ENCODE measurements at regions not wholly inside any gene's neighbourhood (a gene's known extent, or its start where the extent isn't known, plus 50 kb on each side); places are given as distances from the start of the nearest gene placed in this dataset.

DNA sequence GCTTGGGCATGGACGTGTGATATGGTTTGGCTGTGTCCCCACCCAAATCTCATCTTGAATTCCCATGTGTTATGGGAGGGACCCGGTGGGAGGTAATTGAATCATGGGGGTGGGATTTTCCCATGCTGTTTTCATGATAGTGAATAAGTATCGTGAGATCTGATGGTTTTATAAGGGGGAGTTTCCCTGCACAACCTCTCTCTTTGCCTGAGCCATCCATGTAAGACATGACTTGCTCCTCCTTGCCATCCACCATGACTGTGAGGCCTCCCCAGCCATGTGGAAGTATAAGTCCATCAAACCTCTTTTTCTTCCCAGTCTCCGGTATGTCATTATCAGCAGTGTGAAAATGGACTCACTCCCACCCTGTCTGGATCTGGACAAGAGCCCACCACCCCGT, 393.4 kb downstream of the SEC14L1 start:
- TF ChIP-seq TCF7 (IDR thresholded peaks at IDR 0.05; ENCODE audit: low read depth) (no peak), ZNF18 (CRISPR knock-in tag; IDR thresholded peaks at IDR 0.05; ENCODE audit: insufficient replicate concordance) (no peak), NFKBIZ (CRISPR knock-in tag; IDR thresholded peaks at IDR 0.05) (no peak), REXO4 (CRISPR knock-in tag; IDR thresholded peaks at IDR 0.05; ENCODE audit: borderline replicate concordance) (no peak), TRAFD1 (CRISPR knock-in tag; IDR thresholded peaks at IDR 0.05; ENCODE audit: borderline replicate concordance) (no peak), ZBED4 (CRISPR knock-in tag; IDR thresholded peaks at IDR 0.05; ENCODE audit: borderline replicate concordance) (no peak), RBAK (CRISPR knock-in tag; IDR thresholded peaks at IDR 0.05) (no peak), ZNF362 (CRISPR knock-in tag; IDR thresholded peaks at IDR 0.05; ENCODE audit: borderline replicate concordance) (no peak), MNT (IDR thresholded peaks at IDR 0.05) (no peak), ZNF512 (CRISPR knock-in tag; IDR thresholded peaks at IDR 0.05) (no peak)
- TF ChIP-seq, protein P1, sequence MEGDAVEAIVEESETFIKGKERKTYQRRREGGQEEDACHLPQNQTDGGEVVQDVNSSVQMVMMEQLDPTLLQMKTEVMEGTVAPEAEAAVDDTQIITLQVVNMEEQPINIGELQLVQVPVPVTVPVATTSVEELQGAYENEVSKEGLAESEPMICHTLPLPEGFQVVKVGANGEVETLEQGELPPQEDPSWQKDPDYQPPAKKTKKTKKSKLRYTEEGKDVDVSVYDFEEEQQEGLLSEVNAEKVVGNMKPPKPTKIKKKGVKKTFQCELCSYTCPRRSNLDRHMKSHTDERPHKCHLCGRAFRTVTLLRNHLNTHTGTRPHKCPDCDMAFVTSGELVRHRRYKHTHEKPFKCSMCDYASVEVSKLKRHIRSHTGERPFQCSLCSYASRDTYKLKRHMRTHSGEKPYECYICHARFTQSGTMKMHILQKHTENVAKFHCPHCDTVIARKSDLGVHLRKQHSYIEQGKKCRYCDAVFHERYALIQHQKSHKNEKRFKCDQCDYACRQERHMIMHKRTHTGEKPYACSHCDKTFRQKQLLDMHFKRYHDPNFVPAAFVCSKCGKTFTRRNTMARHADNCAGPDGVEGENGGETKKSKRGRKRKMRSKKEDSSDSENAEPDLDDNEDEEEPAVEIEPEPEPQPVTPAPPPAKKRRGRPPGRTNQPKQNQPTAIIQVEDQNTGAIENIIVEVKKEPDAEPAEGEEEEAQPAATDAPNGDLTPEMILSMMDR (CRISPR knock-in tag; IDR thresholded peaks at IDR 0.05), result no peak
- TF ChIP-seq, protein P2, sequence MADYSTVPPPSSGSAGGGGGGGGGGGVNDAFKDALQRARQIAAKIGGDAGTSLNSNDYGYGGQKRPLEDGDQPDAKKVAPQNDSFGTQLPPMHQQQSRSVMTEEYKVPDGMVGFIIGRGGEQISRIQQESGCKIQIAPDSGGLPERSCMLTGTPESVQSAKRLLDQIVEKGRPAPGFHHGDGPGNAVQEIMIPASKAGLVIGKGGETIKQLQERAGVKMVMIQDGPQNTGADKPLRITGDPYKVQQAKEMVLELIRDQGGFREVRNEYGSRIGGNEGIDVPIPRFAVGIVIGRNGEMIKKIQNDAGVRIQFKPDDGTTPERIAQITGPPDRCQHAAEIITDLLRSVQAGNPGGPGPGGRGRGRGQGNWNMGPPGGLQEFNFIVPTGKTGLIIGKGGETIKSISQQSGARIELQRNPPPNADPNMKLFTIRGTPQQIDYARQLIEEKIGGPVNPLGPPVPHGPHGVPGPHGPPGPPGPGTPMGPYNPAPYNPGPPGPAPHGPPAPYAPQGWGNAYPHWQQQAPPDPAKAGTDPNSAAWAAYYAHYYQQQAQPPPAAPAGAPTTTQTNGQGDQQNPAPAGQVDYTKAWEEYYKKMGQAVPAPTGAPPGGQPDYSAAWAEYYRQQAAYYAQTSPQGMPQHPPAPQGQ (CRISPR knock-in tag; IDR thresholded peaks at IDR 0.05; ENCODE audit: borderline replicate concordance), result no peak

Data from HepG2 (cell line).